Gastroesophageal sphincter (tissue), 3 donors: ENCODE measurements at regions not wholly inside any gene's neighbourhood (a gene's known extent, or its start where the extent isn't known, plus 50 kb on each side); places are given as distances from the start of the nearest gene placed in this dataset.
A peak's percentile ranks its signal among the peaks of the same experiment; 100 is the strongest.

ENCODE experiments used
- CTCF ChIP-seq, 4 experiments: fragments of 200-600 bp in 2 of 4; fragments of 450-650 bp in 2 of 4; sonication (generic) in 1 of 4; IDR thresholded peaks; one replicate each; pipeline ENCODE4 v1.5.1; 2017 to 2019; ENCODE audit warnings: antibody characterized with exemption in 4 of 4, mild to moderate bottlenecking in 2 of 4, moderate library complexity in 2 of 4
- EP300 ChIP-seq: sonication (generic); formaldehyde crosslinking; IDR thresholded peaks from one replicate; pipeline ENCODE4 v1.6.1; 2017; ENCODE audit warnings: antibody characterized with exemption, mild to moderate bottlenecking
- POLR2A ChIP-seq, 2 donors: fragments of 450-650 bp; IDR thresholded peaks; one replicate each; pipeline ENCODE4 v1.6.1; 2017; ENCODE audit warnings: antibody characterized with exemption in 2 of 2, mild to moderate bottlenecking in 2 of 2, moderate library complexity in 1 of 2
- POLR2AphosphoS5 ChIP-seq: sonication (generic); formaldehyde crosslinking; IDR thresholded peaks from one replicate; pipeline ENCODE4 v1.6.1; 2017; ENCODE audit warnings: antibody characterized with exemption

GRCh38 chr6:27145731-27146455 is 101.6 kb upstream of the PRSS16 start:
- no peak for TF ChIP-seq CTCF (IDR thresholded peaks at IDR 0.05)
- TF ChIP-seq POLR2A (IDR thresholded peaks at IDR 0.05): peak; percentile 20 to 34
- no peak for TF ChIP-seq EP300
- TF ChIP-seq POLR2AphosphoS5: peak; percentile 52
